H1 (cell line): ENCODE measurements at regions not wholly inside any gene's neighbourhood (a gene's known extent, or its start where the extent isn't known, plus 50 kb on each side); places are given as distances from the start of the nearest gene placed in this dataset.

Experiments
- CTCF ChIA-PET: fragments of 300-600 bp; sonication (Branson Sonifier 250); formaldehyde crosslinking; loops from one replicate; lab custom pipeline; 2021; ENCODE audit not compliant: partially characterized antibody; lab: Charles Lee
- POLR2A ChIA-PET: fragments of 300-600 bp; sonication (Branson Sonifier 250); formaldehyde crosslinking; loops from one replicate; lab custom pipeline; 2021; ENCODE audit warnings: inconsistent platforms; ENCODE audit not compliant: partially characterized antibody; lab: Charles Lee
- DNase-seq, 2 experiments: peaks; one replicate each; pipeline versions ENCODE4 v3.0.0 to v3.0.0-alpha.2; 2010 to 2022; ENCODE audit warnings: low spot score in 2 of 2, low read depth in 1 of 2, mixed read lengths in 1 of 2
- FAIRE-seq: peaks from 2 replicates; lab custom pipeline; 2011; peaks lifted over from hg19 to GRCh38; lab: Jason Lieb, UNC
- H2AFZ ChIP-seq: 2 replicates; pipeline ENCODE4 v1.8.1; 2012; ENCODE audit warnings: low read length, inconsistent platforms
- H2AK5ac ChIP-seq: 2 replicates; pipeline ENCODE4 v1.6.1; 2013; ENCODE audit warnings: low read depth, low read length
- H2BK120ac ChIP-seq: replicated peaks from 2 replicates; pipeline ENCODE3; 2013; ENCODE audit warnings: low read depth, low read length, inconsistent platforms
- H2BK12ac ChIP-seq: 2 replicates; pipeline ENCODE4 v1.6.1; 2013; ENCODE audit warnings: low read depth, low read length
- H2BK15ac ChIP-seq: 2 replicates; pipeline ENCODE4 v1.6.1; 2013; ENCODE audit warnings: low read length
- H2BK20ac ChIP-seq: 2 replicates; pipeline ENCODE4 v1.6.1; 2013; ENCODE audit warnings: low read length
- H2BK5ac ChIP-seq: 2 replicates; pipeline ENCODE4 v1.6.1; 2013; ENCODE audit warnings: low read depth, low read length
- H3K14ac ChIP-seq: 2 replicates; pipeline ENCODE4 v1.6.1; 2013; ENCODE audit warnings: inconsistent platforms; ENCODE audit not compliant: insufficient read length
- H3K18ac ChIP-seq: 2 replicates; pipeline ENCODE4 v1.6.1; 2013; ENCODE audit warnings: low read length; ENCODE audit errors: extremely low read depth
- H3K23ac ChIP-seq: 2 replicates; pipeline ENCODE4 v1.6.1; 2013; ENCODE audit warnings: inconsistent platforms; ENCODE audit not compliant: insufficient read length
- H3K23me2 ChIP-seq: 2 replicates; pipeline ENCODE4 v1.6.1; 2013; ENCODE audit warnings: low read depth, low read length
- H3K27ac ChIP-seq: 2 replicates; pipeline ENCODE4 v1.6.1; 2011; ENCODE audit warnings: low read depth, low read length, inconsistent platforms
- H3K27me3 ChIP-seq, 4 experiments: replicated peaks in 1 of 4; 1 replicate in 1 of 4; 2 replicates in 3 of 4; pipeline versions ENCODE4 v1.6.1 to v1.8.1; 2011 to 2013; ENCODE audit warnings: low read length in 3 of 4, mild to moderate bottlenecking in 3 of 4, inconsistent platforms in 2 of 4, mixed read lengths in 2 of 4, moderate library complexity in 1 of 4; ENCODE audit not compliant: control insufficient read depth in 3 of 4, insufficient read depth in 3 of 4; ENCODE audit errors: extremely low read depth in 1 of 4
- H3K36me3 ChIP-seq, 4 experiments: 2 replicates each; pipeline versions ENCODE4 v1.6.1 to v1.8.1; 2011 to 2013; ENCODE audit warnings: mild to moderate bottlenecking in 4 of 4, low read length in 3 of 4, moderate library complexity in 2 of 4, control low read depth in 1 of 4, inconsistent platforms in 1 of 4; ENCODE audit not compliant: insufficient read depth in 4 of 4, control insufficient read depth in 2 of 4
- H3K4ac ChIP-seq: replicated peaks from 2 replicates; pipeline ENCODE3; 2013; ENCODE audit warnings: low read length, low read depth, mixed read lengths, inconsistent platforms; ENCODE audit not compliant: insufficient read length
- H3K4me1 ChIP-seq, 4 experiments: replicated peaks in 1 of 4; 1 replicate in 1 of 4; 2 replicates in 3 of 4; pipeline versions ENCODE4 v1.6.1 to v1.8.1; 2011 to 2013; ENCODE audit warnings: low read length in 3 of 4, inconsistent platforms in 2 of 4, mixed read lengths in 1 of 4; ENCODE audit not compliant: insufficient read depth in 4 of 4, control insufficient read depth in 3 of 4
- H3K4me2 ChIP-seq, 2 experiments: 2 replicates each; pipeline versions ENCODE4 v1.6.1 to v1.8.1; 2011 to 2013; ENCODE audit warnings: low read depth in 2 of 2, low read length in 2 of 2, control low read depth in 1 of 2, inconsistent platforms in 1 of 2, mild to moderate bottlenecking in 1 of 2; ENCODE audit not compliant: insufficient read depth in 1 of 2
- H3K4me3 ChIP-seq, 4 experiments: fragments of 200-600, 300-600 bp in 1 of 4; sonication (generic), shearing (Covaris generic), sonication (Bioruptor Twin) in 1 of 4; 2 replicates each; pipeline versions ENCODE4 v1.5.1 to v1.8.1; 2011 to 2016; ENCODE audit warnings: low read length in 4 of 4, low read depth in 3 of 4, control low read depth in 2 of 4, inconsistent platforms in 2 of 4, mild to moderate bottlenecking in 2 of 4, mixed read lengths in 1 of 4, moderate library complexity in 1 of 4; ENCODE audit not compliant: insufficient read depth in 2 of 4; ENCODE audit errors: extremely low read depth in 1 of 4
- H3K56ac ChIP-seq: replicated peaks from 2 replicates; pipeline ENCODE3; 2013; ENCODE audit warnings: low read depth, mild to moderate bottlenecking, mixed read lengths, low read length, inconsistent platforms; ENCODE audit not compliant: insufficient read length
- H3K79me1 ChIP-seq: 2 replicates; pipeline ENCODE4 v1.6.1; 2013; ENCODE audit warnings: low read depth, low read length, control low read depth
- H3K79me2 ChIP-seq, 2 experiments: 2 replicates each; pipeline versions ENCODE4 v1.6.1 to v1.8.1; 2012 to 2013; ENCODE audit warnings: low read length in 2 of 2, mild to moderate bottlenecking in 2 of 2, inconsistent platforms in 1 of 2; ENCODE audit not compliant: insufficient read depth in 2 of 2, control insufficient read depth in 1 of 2
- H3K9ac ChIP-seq, 4 experiments: replicated peaks in 1 of 4; 1 replicate in 1 of 4; 2 replicates in 3 of 4; pipeline versions ENCODE4 v1.6.1 to v1.8.1; 2011 to 2013; ENCODE audit warnings: low read depth in 3 of 4, low read length in 3 of 4, control low read depth in 2 of 4, mild to moderate bottlenecking in 2 of 4, moderate library complexity in 2 of 4, inconsistent platforms in 1 of 4; ENCODE audit errors: extremely low read depth in 1 of 4
- H3K9me3 ChIP-seq, 2 experiments: 2 replicates each; pipeline versions ENCODE4 v1.6.1 to v1.8.1; 2012 to 2013; ENCODE audit warnings: mild to moderate bottlenecking in 2 of 2, moderate library complexity in 2 of 2, control low read depth in 1 of 2, inconsistent platforms in 1 of 2, low read depth in 1 of 2, low read length in 1 of 2, mixed read lengths in 1 of 2; ENCODE audit not compliant: insufficient read depth in 2 of 2
- H4K20me1 ChIP-seq, 2 experiments: replicated peaks in 1 of 2; 2 replicates each; pipeline versions ENCODE3 to v1.8.1; 2011 to 2013; ENCODE audit warnings: inconsistent platforms in 2 of 2, low read length in 2 of 2, mild to moderate bottlenecking in 1 of 2; ENCODE audit not compliant: insufficient read depth in 2 of 2, control insufficient read depth in 1 of 2
- H4K5ac ChIP-seq: 2 replicates; pipeline ENCODE4 v1.6.1; 2013; ENCODE audit warnings: low read length, low read depth, mixed read lengths, inconsistent platforms; ENCODE audit not compliant: insufficient read length
- H4K8ac ChIP-seq: 2 replicates; pipeline ENCODE4 v1.8.0; 2013; ENCODE audit warnings: mild to moderate bottlenecking, moderate library complexity, low read length, inconsistent platforms; ENCODE audit not compliant: insufficient read depth; ENCODE audit errors: extremely low read depth
- H4K91ac ChIP-seq: replicated peaks from 2 replicates; pipeline ENCODE3; 2013; ENCODE audit warnings: low read length, mixed read lengths, inconsistent platforms; ENCODE audit not compliant: insufficient read length
- CBX5 ChIP-seq: fragments of 300-800, 300-1000 bp; sonication (generic); IDR thresholded peaks from 2 replicates; pipeline ENCODE4 v1.7.1; 2016; ENCODE audit warnings: antibody characterized with exemption, low read length, low read depth
- EP300 ChIP-seq, 2 experiments: IDR thresholded peaks; 1 replicate in 1 of 2; 2 replicates in 1 of 2; pipeline ENCODE4 v1.6.1; 2011 to 2012; ENCODE audit warnings: low read depth in 2 of 2, low read length in 2 of 2, mild to moderate bottlenecking in 2 of 2, borderline replicate concordance in 1 of 2, inconsistent platforms in 1 of 2, moderate library complexity in 1 of 2
- KDM1A ChIP-seq: fragments of 200-600, 300-600 bp; sonication (generic); IDR thresholded peaks from 2 replicates; pipeline ENCODE4 v1.7.1; 2016; ENCODE audit warnings: mild to moderate bottlenecking, low read length, borderline replicate concordance
- RBBP5 ChIP-seq: IDR thresholded peaks from 2 replicates; pipeline ENCODE4 v1.7.1; 2012; ENCODE audit warnings: low read depth, mild to moderate bottlenecking, inconsistent platforms, low read length, moderate library complexity, borderline replicate concordance
- RNF2 ChIP-seq: fragments of 200-900, 300-1000 bp; sonication (generic); IDR thresholded peaks from 2 replicates; pipeline ENCODE4 v1.7.1; 2016; ENCODE audit warnings: borderline replicate concordance, low read depth, mild to moderate bottlenecking, antibody characterized with exemption, low read length; ENCODE audit not compliant: poor library complexity, severe bottlenecking; ENCODE audit errors: missing control alignments
- RXRA ChIP-seq: IDR thresholded peaks from 2 replicates; pipeline ENCODE4 v1.6.1; 2011; ENCODE audit warnings: low read depth, mild to moderate bottlenecking, low read length, moderate library complexity; ENCODE audit not compliant: insufficient read depth
- SAP30 ChIP-seq: fragments of 300-600 bp; sonication (generic); IDR thresholded peaks from 2 replicates; pipeline ENCODE4 v1.7.1; 2012; ENCODE audit warnings: low read length, moderate library complexity, mild to moderate bottlenecking, inconsistent platforms; ENCODE audit not compliant: insufficient read depth, insufficient replicate concordance
- SP2 ChIP-seq: IDR thresholded peaks from 2 replicates; pipeline ENCODE4 v1.6.1; 2012; ENCODE audit warnings: mild to moderate bottlenecking, low read length, inconsistent platforms
- TAF1 ChIP-seq: IDR thresholded peaks from 2 replicates; pipeline ENCODE4 v1.6.1; 2011; ENCODE audit warnings: mild to moderate bottlenecking, low read depth, low read length
- TBP ChIP-seq: IDR thresholded peaks from 2 replicates; pipeline ENCODE4 v1.6.1; 2011; ENCODE audit warnings: low read depth, low read length, improper control_type of control experiment
- ZNF274 ChIP-seq: IDR thresholded peaks from 2 replicates; pipeline ENCODE4 v1.7.0; 2012; ENCODE audit warnings: low read length, borderline replicate concordance; ENCODE audit errors: extremely low read depth
- WGBS, 2 experiments: shearing (Covaris generic) in 1 of 2; methylation state at CpG; one replicate each; pipeline versions ENCODE4 v1.1.6 to v1.1.7; 2013 to 2015; ENCODE audit warnings: low lambda C conversion rate in 2 of 2, mixed read lengths in 2 of 2, inconsistent platforms in 1 of 2, low coverage in 1 of 2, missing lambda C conversion rate in 1 of 2; ENCODE audit not compliant: insufficient replicate concordance in 2 of 2, insufficient coverage in 1 of 2, insufficient read length in 1 of 2; ENCODE audit errors: extremely low coverage in 1 of 2, missing lambda C conversion rate in 1 of 2; 5-methylcytosine and 5-hydroxymethylcytosine counted together

- CTCF ChIA-PET = interaction anchor here (0.8 to 2.5 kb wide), 3 partner anchors 14 to 218 kb away, joined by 3 to 19 read pairs (median 7); no protein-coding TSS in a partner anchor
- Histone ChIP-seq H3K27me3 (peaks cover 0 to 3% (median 0%) of the 10 kb centered on the region in 4 experiments; a peak in 3 of 7 replicates), H4K20me1 (no peaks in the 10 kb centered on the region), H2BK20ac (peak overlapping the region; percentile 80; the same call in 1 of the 2 replicates), H2BK12ac (peak overlapping the region; percentile 68; the same call in 1 of the 2 replicates), H3K23me2 (peaks cover 4% of the 10 kb centered on the region; the same call in 1 of the 2 replicates), H2AK5ac (peak overlapping the region; percentile 40; the same call in 1 of the 2 replicates), H3K4me2 (no peak overlapping the region), H3K79me1 (no peaks in the 10 kb centered on the region), H4K8ac (no peak overlapping the region; the same call in 1 of the 2 replicates), H3K4ac (no peak overlapping the region), H2BK15ac (peak overlapping the region; percentile 81), H4K5ac (no peak overlapping the region), H3K27ac (no peak overlapping the region), H3K9me3 (no peaks in the 10 kb centered on the region), H3K79me2 (no peaks in the 10 kb centered on the region), H3K18ac (peak overlapping the region; percentile 48), H2AFZ (no peak overlapping the region), H2BK5ac (no peak overlapping the region), H3K4me1 (peaks cover 3 to 33% (median 18%) of the 10 kb centered on the region in 4 experiments), H3K4me3 (no peak overlapping the region), H3K14ac (no peak overlapping the region), H4K91ac (no peak overlapping the region), H3K9ac (no peak overlapping the region), H3K36me3 (no peaks in the 10 kb centered on the region), H3K56ac (no peak overlapping the region), H3K23ac (no peak overlapping the region), H2BK120ac (no peak overlapping the region)
- no peak for FAIRE-seq
- 91% methylated on average over 13 of the region's 13 CpGs; no CpG with 5 or more reads in 1 of the 2 experiments for WGBS, 2 experiments
- POLR2A ChIA-PET = no interaction called here
- no peak for DNase-seq
- TF ChIP-seq CBX5 (no peak), SAP30 (no peak), RXRA (no peak), RBBP5 (no peak), KDM1A (no peak), SP2 (no peak), EP300 (IDR thresholded peaks at IDR 0.05; ENCODE audit: borderline replicate concordance in 1 of 2, low read depth in 2 of 2, low read length in 2 of 2) (no peak), TAF1 (no peak), RNF2 (no peak), ZNF274 (no peak), TBP (no peak)
Observed at GRCh38 chr10:78976825-78977755, 91.7 kb upstream of the ZMIZ1 start.
